Gastrocnemius medialis (tissue), 4 donors: ENCODE measurements at regions not wholly inside any gene's neighbourhood (a gene's known extent, or its start where the extent isn't known, plus 50 kb on each side); places are given as distances from the start of the nearest gene placed in this dataset.

Experiments used
- ATAC-seq, 2 donors: fragments of 150-250 bp; one replicate each; pipeline ENCODE4 v1.9.1; 2016
- DNase-seq, 2 donors: peaks; one replicate each; pipeline ENCODE4 v3.0.0-alpha.2; 2019
- H3K27ac ChIP-seq, 4 donors: fragments of 200-600 bp; sonication (generic); 1 replicate in 1 of 4; 2 replicates in 3 of 4; pipeline ENCODE4 v1.5.1; 2016 to 2018; ENCODE audit warnings: mild to moderate bottlenecking in 2 of 4, moderate library complexity in 1 of 4
- H3K27me3 ChIP-seq, 3 donors: fragments of 200-600 bp; sonication (generic) in 2 of 3; 1 replicate in 1 of 3; 2 replicates in 2 of 3; pipeline versions ENCODE4 v1.5.1 to v1.6.0; 2016 to 2019; ENCODE audit warnings: mild to moderate bottlenecking in 1 of 3, moderate library complexity in 1 of 3
- H3K36me3 ChIP-seq, 2 donors: fragments of 200-600 bp; sonication (generic) in 1 of 2; one replicate each; pipeline ENCODE4 v1.5.1; 2017 to 2018
- H3K4me1 ChIP-seq, 2 donors: fragments of 200-600 bp; sonication (generic) in 1 of 2; one replicate each; pipeline ENCODE4 v1.5.1; 2016 to 2017; ENCODE audit warnings: mild to moderate bottlenecking in 2 of 2
- H3K4me3 ChIP-seq, 4 donors: fragments of 200-600 bp; sonication (generic) in 3 of 4; 1 replicate in 1 of 4; 2 replicates in 3 of 4; pipeline ENCODE4 v1.5.1; 2016 to 2019; ENCODE audit warnings: mild to moderate bottlenecking in 2 of 4
- H3K9me3 ChIP-seq, 3 donors: fragments of 200-600 bp; sonication (generic) in 2 of 3; 1 replicate in 1 of 3; 2 replicates in 2 of 3; pipeline ENCODE4 v1.5.1; 2016 to 2019
- POLR2A ChIP-seq, 2 donors: fragments of 450-650 bp; IDR thresholded peaks; one replicate each; pipeline ENCODE4 v1.6.1; 2017; ENCODE audit warnings: antibody characterized with exemption in 2 of 2, mild to moderate bottlenecking in 2 of 2, moderate library complexity in 2 of 2
- in situ Hi-C, 4 donors: fragments of 200-750 bp; cut with MboI; loops; one replicate each; pipeline versions ENCODE4 v1.15.0 to v1.8.0; 2017; ENCODE audit warnings: low sequenced_read_pairs in 4 of 4
- intact Hi-C: fragments of 100-400 bp; cut with DNase I; formaldehyde crosslinking; loops from one replicate; pipeline ENCODE4 v1.15.1; 2023; ENCODE audit warnings: low total_unique reads
- TF ChIP-seq, protein P1 (sequence below), 5 experiments: fragments of 450-650 bp in 3 of 5; fragments of 200-600 bp in 2 of 5; sonication (generic) in 2 of 5; IDR thresholded peaks in 4 of 5; conservative IDR thresholded peaks in 1 of 5; 1 replicate in 4 of 5; 2 replicates in 1 of 5; pipeline ENCODE4 v1.5.1; 2016 to 2019; ENCODE audit warnings: antibody characterized with exemption in 5 of 5, mild to moderate bottlenecking in 3 of 5, moderate library complexity in 3 of 5

DNA sequence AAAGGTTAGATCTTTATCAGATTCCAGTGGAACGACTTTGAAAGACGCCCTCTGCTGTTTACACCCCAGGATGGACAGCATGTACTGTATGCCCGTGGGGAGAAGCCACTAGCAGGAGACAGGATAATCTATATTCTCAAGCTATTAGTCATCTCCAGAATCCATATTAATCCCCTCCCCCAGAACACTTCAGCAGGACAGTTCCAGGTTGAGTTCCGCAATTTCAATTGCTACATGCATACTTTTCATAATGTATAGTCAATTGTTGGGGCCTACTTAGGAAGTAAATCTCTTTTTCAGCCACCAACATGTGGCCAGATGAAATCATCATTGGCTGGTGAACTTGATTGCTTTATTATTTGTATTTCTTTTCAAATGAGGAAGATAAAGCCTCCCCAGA is 313.1 kb upstream of the SMIM30 start:
- Histone ChIP-seq H3K4me1 (no peaks in the 10 kb centered on the region), H3K36me3 (no peaks in the 10 kb centered on the region), H3K4me3 (no peak overlapping the region), H3K27me3 (no peaks in the 10 kb centered on the region), H3K27ac (no peak overlapping the region), H3K9me3 (no peaks in the 10 kb centered on the region)
- intact Hi-C loops (no loop called here), in situ Hi-C loops (no loop called here)
- ATAC-seq (no peak), DNase-seq (no peak)
- TF ChIP-seq, protein P1, sequence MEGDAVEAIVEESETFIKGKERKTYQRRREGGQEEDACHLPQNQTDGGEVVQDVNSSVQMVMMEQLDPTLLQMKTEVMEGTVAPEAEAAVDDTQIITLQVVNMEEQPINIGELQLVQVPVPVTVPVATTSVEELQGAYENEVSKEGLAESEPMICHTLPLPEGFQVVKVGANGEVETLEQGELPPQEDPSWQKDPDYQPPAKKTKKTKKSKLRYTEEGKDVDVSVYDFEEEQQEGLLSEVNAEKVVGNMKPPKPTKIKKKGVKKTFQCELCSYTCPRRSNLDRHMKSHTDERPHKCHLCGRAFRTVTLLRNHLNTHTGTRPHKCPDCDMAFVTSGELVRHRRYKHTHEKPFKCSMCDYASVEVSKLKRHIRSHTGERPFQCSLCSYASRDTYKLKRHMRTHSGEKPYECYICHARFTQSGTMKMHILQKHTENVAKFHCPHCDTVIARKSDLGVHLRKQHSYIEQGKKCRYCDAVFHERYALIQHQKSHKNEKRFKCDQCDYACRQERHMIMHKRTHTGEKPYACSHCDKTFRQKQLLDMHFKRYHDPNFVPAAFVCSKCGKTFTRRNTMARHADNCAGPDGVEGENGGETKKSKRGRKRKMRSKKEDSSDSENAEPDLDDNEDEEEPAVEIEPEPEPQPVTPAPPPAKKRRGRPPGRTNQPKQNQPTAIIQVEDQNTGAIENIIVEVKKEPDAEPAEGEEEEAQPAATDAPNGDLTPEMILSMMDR (IDR thresholded peaks at IDR 0.05 in 4 of 5, conservative IDR thresholded peaks at IDR 0.05 in 1 of 5) = no peak
- no peak for TF ChIP-seq POLR2A (IDR thresholded peaks at IDR 0.05)

- TF ChIP-seq POLR2A (IDR thresholded peaks at IDR 0.05) = no peak
- TF ChIP-seq, protein P1 (IDR thresholded peaks at IDR 0.05 in 4 of 5, conservative IDR thresholded peaks at IDR 0.05 in 1 of 5) = no peak
- H3K36me3 ChIP-seq = no peaks in the 10 kb centered on the region
- intact Hi-C loops = loop anchor here (5.0 kb wide), 3 partner anchors 262 to 872 kb away; no protein-coding TSS in a partner anchor
- H3K9me3 ChIP-seq = no peaks in the 10 kb centered on the region
- DNase-seq (no peak), ATAC-seq (no peak)
- H3K4me1 ChIP-seq = no peaks in the 10 kb centered on the region
- no peak overlapping the region for H3K27ac ChIP-seq
- no peak overlapping the region for H3K4me3 ChIP-seq
- in situ Hi-C loops = loop anchor here in 3 of 4 donors (10.0 to 25.0 kb wide), 3 partner anchors 862 to 887 kb away; no protein-coding TSS in a partner anchor
- no peaks in the 10 kb centered on the region for H3K27me3 ChIP-seq
These were observed 305.9 kb upstream of the SMIM30 start for GRCh38 chr7:113424185-113424817.

GRCh38 chr7:113421696-113422330 is 303.5 kb upstream of the SMIM30 start:
- Histone ChIP-seq H3K27ac (no peak overlapping the region), H3K9me3 (no peaks in the 10 kb centered on the region), H3K4me3 (no peak overlapping the region), H3K4me1 (no peaks in the 10 kb centered on the region), H3K27me3 (no peaks in the 10 kb centered on the region), H3K36me3 (no peaks in the 10 kb centered on the region)
- in situ Hi-C loops (loop anchor here in 3 of 4 donors (10.0 to 25.0 kb wide), 3 partner anchors 860 to 885 kb away; no protein-coding TSS in a partner anchor), intact Hi-C loops (loop anchor here (1.0 to 5.0 kb wide), 4 partner anchors 18 to 870 kb away; no protein-coding TSS in a partner anchor)
- peak; percentile 42 to 52 for DNase-seq
- TF ChIP-seq, protein P1 (IDR thresholded peaks at IDR 0.05 in 4 of 5, conservative IDR thresholded peaks at IDR 0.05 in 1 of 5) = peak; percentile 34 to 73 (median 67)
- no peak for TF ChIP-seq POLR2A (IDR thresholded peaks at IDR 0.05)
- peak; percentile 60 to 81 for ATAC-seq

DNA sequence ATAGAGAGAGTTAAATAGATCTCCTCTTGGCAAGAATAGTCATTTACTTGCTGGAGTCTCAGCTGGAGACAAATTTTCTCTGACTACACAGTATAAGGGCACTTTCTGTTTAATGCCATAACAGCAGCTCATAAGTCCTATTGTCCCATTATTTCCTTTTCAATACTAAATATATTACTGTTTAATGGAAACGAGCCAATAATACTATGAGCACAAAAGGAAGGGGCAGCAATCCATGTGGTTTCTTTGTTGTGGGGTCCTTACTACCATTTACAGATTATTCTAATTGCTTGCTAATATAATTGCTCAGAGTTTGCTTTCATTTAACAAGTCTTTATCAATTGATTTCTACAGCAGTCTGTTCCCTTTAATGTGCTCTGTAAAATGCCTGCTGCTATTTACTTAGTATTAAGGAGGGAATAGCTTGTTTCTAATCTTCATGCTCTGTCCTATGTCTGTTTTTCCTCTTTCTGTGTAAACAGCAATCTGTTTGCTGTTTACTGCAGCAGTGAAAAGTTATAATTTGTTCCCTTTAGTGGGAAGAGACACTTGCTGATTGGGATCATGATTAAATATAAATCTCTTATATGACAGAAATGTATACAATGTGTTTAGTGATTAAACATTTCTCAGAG is 296.2 kb upstream of the SMIM30 start:
- no peak for ATAC-seq
- in situ Hi-C loops = loop anchor here in 2 of 4 donors (25.0 kb wide), 2 partner anchors 852 to 877 kb away; no protein-coding TSS in a partner anchor

More for the DNA sequence above, 296.2 kb upstream of the SMIM30 start:
- Histone ChIP-seq H3K4me3 (no peak overlapping the region), H3K27me3 (no peaks in the 10 kb centered on the region), H3K4me1 (no peaks in the 10 kb centered on the region), H3K27ac (no peak overlapping the region), H3K36me3 (no peaks in the 10 kb centered on the region), H3K9me3 (no peaks in the 10 kb centered on the region)
- no peak for DNase-seq
- intact Hi-C loops = no loop called here
- TF ChIP-seq, protein P1 (IDR thresholded peaks at IDR 0.05 in 4 of 5, conservative IDR thresholded peaks at IDR 0.05 in 1 of 5) = no peak
- TF ChIP-seq POLR2A (IDR thresholded peaks at IDR 0.05) = no peak
